Thoracic aorta (tissue), 2 donors: ENCODE measurements at regions not wholly inside any gene's neighbourhood (a gene's known extent, or its start where the extent isn't known, plus 50 kb on each side); places are given as distances from the start of the nearest gene placed in this dataset.

Experiments used
- ATAC-seq: fragments of 150-250 bp; one replicate; pipeline ENCODE4 v1.8.0; 2017; ENCODE audit warnings: low read depth; ENCODE audit not compliant: insufficient number of reproducible peaks, low FRiP score
- DNase-seq: peaks from one replicate; pipeline ENCODE4 v3.0.0-alpha.2; 2020; ENCODE audit warnings: low spot score
- H3K27ac ChIP-seq, 2 donors: fragments of 200-600 bp; sonication (generic); 1 replicate in 1 of 2; 2 replicates in 1 of 2; pipeline ENCODE4 v1.5.1; 2016; ENCODE audit warnings: mild to moderate bottlenecking in 2 of 2, moderate library complexity in 2 of 2
- H3K27me3 ChIP-seq: fragments of 200-600 bp; sonication (generic); replicated peaks from 2 replicates; pipeline ENCODE4 v1.6.0; 2016; ENCODE audit warnings: mild to moderate bottlenecking; ENCODE audit not compliant: insufficient read depth
- H3K36me3 ChIP-seq: fragments of 200-600 bp; sonication (generic); one replicate; pipeline ENCODE4 v1.5.1; 2016
- H3K4me1 ChIP-seq, 2 donors: fragments of 200-600 bp; sonication (generic); 1 replicate in 1 of 2; 2 replicates in 1 of 2; pipeline versions ENCODE4 v1.5.1 to v1.6.0; 2016; ENCODE audit warnings: low read depth in 2 of 2, mild to moderate bottlenecking in 1 of 2; ENCODE audit not compliant: control insufficient read depth in 1 of 2
- H3K4me3 ChIP-seq: fragments of 200-600 bp; sonication (generic); 2 replicates; pipeline ENCODE4 v1.5.1; 2016; ENCODE audit warnings: mild to moderate bottlenecking
- H3K9me3 ChIP-seq: fragments of 200-600 bp; sonication (generic); 2 replicates; pipeline ENCODE4 v1.5.1; 2016
- TF ChIP-seq, protein P1 (sequence below): fragments of 200-600 bp; sonication (generic); IDR thresholded peaks from one replicate; pipeline ENCODE4 v1.5.1; 2019; ENCODE audit warnings: antibody characterized with exemption

DNA sequence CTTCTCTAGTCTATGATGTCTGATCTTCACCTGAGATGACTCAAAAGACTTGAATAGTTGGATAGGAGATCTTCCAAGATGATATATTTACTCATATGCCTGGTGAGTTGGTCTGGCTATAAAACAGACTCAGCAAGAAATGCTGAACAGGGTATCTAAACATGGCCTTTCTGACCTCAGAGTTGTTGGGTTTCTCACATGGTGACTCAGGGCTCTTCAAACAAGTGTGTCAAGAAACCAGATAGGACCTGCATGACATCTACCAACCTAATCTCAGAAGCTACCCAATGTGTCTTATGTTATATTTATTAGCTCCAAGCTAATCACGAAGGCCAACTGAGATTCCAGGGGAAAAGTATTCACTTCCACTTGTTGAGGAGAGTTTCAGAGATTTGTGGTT, 1477.3 kb downstream of the CDH8 start:
- ATAC-seq = no peak
- DNase-seq = no peak
- Histone ChIP-seq H3K4me3 (no peak overlapping the region), H3K27ac (no peak overlapping the region), H3K27me3 (no peaks in the 10 kb centered on the region), H3K36me3 (no peaks in the 10 kb centered on the region), H3K4me1 (no peaks in the 10 kb centered on the region), H3K9me3 (no peaks in the 10 kb centered on the region)
- TF ChIP-seq, protein P1, sequence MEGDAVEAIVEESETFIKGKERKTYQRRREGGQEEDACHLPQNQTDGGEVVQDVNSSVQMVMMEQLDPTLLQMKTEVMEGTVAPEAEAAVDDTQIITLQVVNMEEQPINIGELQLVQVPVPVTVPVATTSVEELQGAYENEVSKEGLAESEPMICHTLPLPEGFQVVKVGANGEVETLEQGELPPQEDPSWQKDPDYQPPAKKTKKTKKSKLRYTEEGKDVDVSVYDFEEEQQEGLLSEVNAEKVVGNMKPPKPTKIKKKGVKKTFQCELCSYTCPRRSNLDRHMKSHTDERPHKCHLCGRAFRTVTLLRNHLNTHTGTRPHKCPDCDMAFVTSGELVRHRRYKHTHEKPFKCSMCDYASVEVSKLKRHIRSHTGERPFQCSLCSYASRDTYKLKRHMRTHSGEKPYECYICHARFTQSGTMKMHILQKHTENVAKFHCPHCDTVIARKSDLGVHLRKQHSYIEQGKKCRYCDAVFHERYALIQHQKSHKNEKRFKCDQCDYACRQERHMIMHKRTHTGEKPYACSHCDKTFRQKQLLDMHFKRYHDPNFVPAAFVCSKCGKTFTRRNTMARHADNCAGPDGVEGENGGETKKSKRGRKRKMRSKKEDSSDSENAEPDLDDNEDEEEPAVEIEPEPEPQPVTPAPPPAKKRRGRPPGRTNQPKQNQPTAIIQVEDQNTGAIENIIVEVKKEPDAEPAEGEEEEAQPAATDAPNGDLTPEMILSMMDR = no peak

DNA sequence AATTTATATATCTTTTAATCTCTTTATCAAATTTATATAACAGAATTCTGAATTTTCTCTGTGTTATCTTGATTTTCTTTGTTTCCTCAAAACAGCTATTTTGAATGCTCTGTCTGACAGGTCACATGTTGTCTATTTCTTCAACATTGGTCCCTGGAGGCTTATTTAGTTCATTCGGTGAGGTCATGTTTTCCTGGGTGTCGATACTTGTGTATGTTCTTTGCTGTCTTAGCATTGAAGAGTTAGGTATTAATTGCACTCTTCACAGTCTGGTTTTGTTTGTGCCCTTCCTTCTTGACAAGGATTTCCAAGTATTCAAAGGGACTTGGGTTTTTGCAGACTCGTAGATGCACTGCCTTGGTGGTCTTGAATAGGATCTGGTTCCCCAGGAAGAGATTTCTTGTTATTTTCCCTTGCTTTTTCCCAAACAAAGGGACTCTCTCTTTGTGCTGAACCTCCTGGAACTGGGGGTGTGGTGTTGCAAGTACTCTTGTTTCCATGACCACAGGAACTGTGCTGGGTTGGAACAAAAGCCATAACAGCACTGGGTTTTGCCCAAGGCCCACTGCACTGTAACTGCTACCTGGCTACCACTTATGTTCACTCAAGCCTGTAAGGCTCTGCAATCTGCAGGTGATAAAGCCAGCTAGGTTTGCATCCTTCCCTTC, 1483.0 kb downstream of the CDH8 start:
- TF ChIP-seq, protein P1 = no peak

DNA sequence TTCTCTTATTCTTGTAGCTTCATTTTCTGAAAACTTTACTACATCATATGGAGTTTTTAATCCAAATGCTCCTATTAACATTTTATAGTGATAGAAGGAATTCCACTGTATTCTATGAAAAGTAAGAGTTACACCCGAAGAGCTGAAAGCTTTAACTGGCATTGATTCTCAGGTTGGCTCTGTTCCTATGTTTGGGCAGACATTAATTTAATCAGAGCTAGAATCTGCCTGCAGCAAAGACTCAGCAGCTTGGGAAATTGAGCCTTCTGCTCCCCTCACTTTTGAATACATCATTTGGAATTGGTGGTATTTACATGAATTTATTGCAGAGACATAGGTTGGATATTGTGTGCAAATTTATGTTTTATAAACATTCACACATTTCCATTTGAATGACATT, 1494.7 kb downstream of the CDH8 start:
- H3K4me1 ChIP-seq = no peaks in the 10 kb centered on the region
- no peaks in the 10 kb centered on the region for H3K27me3 ChIP-seq
- no peak overlapping the region for H3K27ac ChIP-seq
- no peaks in the 10 kb centered on the region for H3K9me3 ChIP-seq
- H3K4me3 ChIP-seq = no peak overlapping the region
- DNase-seq (no peak), ATAC-seq (no peak)
- TF ChIP-seq, protein P1 = no peak
- H3K36me3 ChIP-seq = no peaks in the 10 kb centered on the region

More for the DNA sequence above, 1483.0 kb downstream of the CDH8 start:
- H3K27ac ChIP-seq = no peak overlapping the region
- DNase-seq = no peak
- no peaks in the 10 kb centered on the region for H3K27me3 ChIP-seq
- ATAC-seq = no peak
- H3K4me3 ChIP-seq = no peak overlapping the region
- no peaks in the 10 kb centered on the region for H3K4me1 ChIP-seq
- H3K9me3 ChIP-seq = no peaks in the 10 kb centered on the region
- no peaks in the 10 kb centered on the region for H3K36me3 ChIP-seq

DNA sequence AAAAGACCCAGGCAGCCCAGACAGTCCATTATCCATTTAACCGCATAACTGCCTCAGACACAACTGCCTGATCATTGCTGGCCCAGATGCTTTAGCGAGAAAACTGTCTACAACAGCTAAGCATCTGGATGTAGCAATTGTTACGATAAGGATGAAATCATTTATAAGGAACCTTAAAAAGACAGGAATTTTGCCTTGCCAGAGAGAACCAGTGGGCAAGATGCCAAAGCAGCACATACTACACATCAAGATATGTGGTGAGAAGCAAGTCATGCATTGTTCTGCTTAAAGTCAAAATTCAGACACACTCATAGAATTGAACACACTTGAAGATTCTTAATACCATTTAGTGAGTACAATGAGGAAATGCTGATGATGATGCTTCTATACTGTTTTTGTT, 1525.3 kb downstream of the CDH8 start:
- no peak for DNase-seq

DNA sequence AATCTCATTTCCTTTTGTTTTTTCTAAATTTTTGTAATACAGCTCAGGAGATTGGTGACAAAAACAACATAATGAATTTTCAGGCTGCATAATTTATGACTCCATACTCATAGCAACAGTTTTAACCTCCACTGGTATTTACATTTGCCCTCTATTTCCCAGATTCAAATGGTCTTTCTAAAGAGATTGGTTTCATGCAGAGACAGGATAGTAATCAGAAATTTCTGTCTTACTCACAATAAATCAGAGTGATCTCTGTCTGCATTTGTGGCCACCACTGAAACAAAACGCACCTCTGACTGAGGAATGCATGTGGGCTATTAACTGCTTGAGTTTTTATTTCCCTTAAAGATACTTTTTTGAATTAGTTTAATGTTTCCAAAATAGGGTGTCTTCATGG, 1526.0 kb downstream of the CDH8 start:
- H3K27me3 ChIP-seq = no peaks in the 10 kb centered on the region
- H3K36me3 ChIP-seq = no peaks in the 10 kb centered on the region
- H3K4me1 ChIP-seq = no peaks in the 10 kb centered on the region
- H3K27ac ChIP-seq = no peak overlapping the region
- no peak for ATAC-seq
- H3K9me3 ChIP-seq = no peaks in the 10 kb centered on the region
- TF ChIP-seq, protein P1 = no peak
- no peak overlapping the region for H3K4me3 ChIP-seq
- no peak for DNase-seq

More for the DNA sequence above, 1525.3 kb downstream of the CDH8 start:
- H3K27me3 ChIP-seq = no peaks in the 10 kb centered on the region
- H3K27ac ChIP-seq = no peak overlapping the region
- ATAC-seq = no peak
- H3K4me1 ChIP-seq = no peaks in the 10 kb centered on the region
- TF ChIP-seq, protein P1 = no peak
- no peak overlapping the region for H3K4me3 ChIP-seq
- no peaks in the 10 kb centered on the region for H3K9me3 ChIP-seq
- no peaks in the 10 kb centered on the region for H3K36me3 ChIP-seq
